KMS-11 (cell line): ENCODE measurements at regions not wholly inside any gene's neighbourhood (a gene's known extent, or its start where the extent isn't known, plus 50 kb on each side); places are given as distances from the start of the nearest gene placed in this dataset.

Source experiments
- H2AFZ ChIP-seq: fragments of 200-600 bp; sonication (generic); 2 replicates; pipeline ENCODE4 v1.6.1; 2016; ENCODE audit warnings: antibody characterized with exemption, mixed run types, low read depth
- H3K27ac ChIP-seq: fragments of 200-600 bp; sonication (generic); 2 replicates; pipeline ENCODE4 v1.6.1; 2016; ENCODE audit warnings: mild to moderate bottlenecking, mixed run types
- H3K27me3 ChIP-seq: fragments of 200-600 bp; sonication (generic); 2 replicates; pipeline ENCODE4 v1.6.1; 2017; ENCODE audit warnings: mild to moderate bottlenecking, low read depth, mixed run types, moderate library complexity; ENCODE audit not compliant: insufficient read depth
- H3K36me3 ChIP-seq: fragments of 200-600 bp; sonication (generic); 2 replicates; pipeline ENCODE4 v1.6.1; 2017; ENCODE audit warnings: mild to moderate bottlenecking, mixed run types; ENCODE audit not compliant: insufficient read depth
- H3K4me1 ChIP-seq: fragments of 200-600 bp; sonication (generic); 2 replicates; pipeline ENCODE4 v1.6.1; 2016; ENCODE audit warnings: mild to moderate bottlenecking, low read depth, mixed run types; ENCODE audit not compliant: poor library complexity, severe bottlenecking
- H3K4me2 ChIP-seq: fragments of 200-600 bp; sonication (generic); 2 replicates; pipeline ENCODE4 v1.7.0; 2016; ENCODE audit warnings: mild to moderate bottlenecking, mixed run types
- H3K4me3 ChIP-seq: fragments of 200-600 bp; sonication (generic); IDR thresholded peaks from 2 replicates; pipeline ENCODE4 v1.6.1; 2017; ENCODE audit warnings: low read depth, low read length, mixed read lengths; ENCODE audit not compliant: insufficient read depth
- H3K79me2 ChIP-seq: fragments of 200-600 bp; sonication (generic); 2 replicates; pipeline ENCODE4 v1.6.1; 2016; ENCODE audit warnings: low read depth, mixed run types; ENCODE audit not compliant: insufficient read depth
- H3K9ac ChIP-seq: fragments of 200-600 bp; sonication (generic); 2 replicates; pipeline ENCODE4 v1.6.1; 2016; ENCODE audit warnings: mild to moderate bottlenecking, mixed run types
- H4K20me1 ChIP-seq: fragments of 200-600 bp; sonication (generic); 2 replicates; pipeline ENCODE4 v1.6.1; 2016; ENCODE audit warnings: mild to moderate bottlenecking, mixed run types; ENCODE audit not compliant: insufficient read depth
- CTCF ChIP-seq: fragments of 200-600 bp; sonication (generic); conservative IDR thresholded peaks from 2 replicates; pipeline ENCODE4 v1.6.1; 2017; ENCODE audit warnings: low read depth, mild to moderate bottlenecking, antibody characterized with exemption, low read length, moderate library complexity, mixed read lengths

- Histone ChIP-seq H3K4me1 (no peaks in the 10 kb centered on the region), H3K9ac (no peak overlapping the region), H3K27me3 (no peaks in the 10 kb centered on the region), H3K4me2 (no peak overlapping the region), H3K27ac (no peak overlapping the region), H3K36me3 (no peaks in the 10 kb centered on the region), H3K4me3 (no peak overlapping the region), H4K20me1 (no peaks in the 10 kb centered on the region), H2AFZ (no peak overlapping the region), H3K79me2 (no peaks in the 10 kb centered on the region)
- no peak for TF ChIP-seq CTCF
Measured at GRCh38 chr10:61189912-61190311, 245.9 kb upstream of the RHOBTB1 start.

- Histone ChIP-seq H3K4me1 (no peaks in the 10 kb centered on the region), H3K36me3 (no peaks in the 10 kb centered on the region), H3K27me3 (no peaks in the 10 kb centered on the region), H3K9ac (no peak overlapping the region), H2AFZ (no peak overlapping the region), H3K27ac (no peak overlapping the region), H3K4me3 (no peak overlapping the region), H3K79me2 (no peaks in the 10 kb centered on the region), H4K20me1 (no peaks in the 10 kb centered on the region), H3K4me2 (no peak overlapping the region)
- no peak for TF ChIP-seq CTCF
Measured at GRCh38 chr10:61188691-61189090, 244.7 kb upstream of the RHOBTB1 start.

GRCh38 chr10:61188101-61188500 is 244.1 kb upstream of the RHOBTB1 start:
- Histone ChIP-seq H3K4me3 (no peak overlapping the region), H3K9ac (no peak overlapping the region), H3K4me1 (no peaks in the 10 kb centered on the region), H3K36me3 (no peaks in the 10 kb centered on the region), H2AFZ (no peak overlapping the region), H3K4me2 (no peak overlapping the region), H3K27ac (no peak overlapping the region), H3K79me2 (no peaks in the 10 kb centered on the region), H3K27me3 (no peaks in the 10 kb centered on the region), H4K20me1 (no peaks in the 10 kb centered on the region)
- no peak for TF ChIP-seq CTCF

- H4K20me1 ChIP-seq: no peaks in the 10 kb centered on the region
- H3K36me3 ChIP-seq: no peaks in the 10 kb centered on the region
- no peaks in the 10 kb centered on the region for H3K4me1 ChIP-seq
- no peak for TF ChIP-seq CTCF
- H3K4me2 ChIP-seq: no peak overlapping the region
- no peak overlapping the region for H2AFZ ChIP-seq
- H3K4me3 ChIP-seq: no peak overlapping the region
- H3K9ac ChIP-seq: no peak overlapping the region
- H3K79me2 ChIP-seq: no peaks in the 10 kb centered on the region
- no peaks in the 10 kb centered on the region for H3K27me3 ChIP-seq
- H3K27ac ChIP-seq: no peak overlapping the region
Measured at GRCh38 chr10:61187601-61188000, 243.6 kb upstream of the RHOBTB1 start.

GRCh38 chr10:61186408-61186807 is 242.4 kb upstream of the RHOBTB1 start:
- no peak for TF ChIP-seq CTCF

More at GRCh38 chr10:61186408-61186807, 242.4 kb upstream of the RHOBTB1 start:
- Histone ChIP-seq H3K4me1 (no peaks in the 10 kb centered on the region), H4K20me1 (no peaks in the 10 kb centered on the region), H3K36me3 (no peaks in the 10 kb centered on the region), H3K27ac (no peak overlapping the region), H3K4me2 (no peak overlapping the region), H3K9ac (no peak overlapping the region), H3K4me3 (no peak overlapping the region), H3K27me3 (no peaks in the 10 kb centered on the region), H2AFZ (no peak overlapping the region), H3K79me2 (no peaks in the 10 kb centered on the region)
